ENCODE measurements at regions not wholly inside any gene's neighbourhood (a gene's known extent, or its start where the extent isn't known, plus 50 kb on each side); places are given as distances from the start of the nearest gene placed in this dataset.
A peak's percentile ranks its signal among the peaks of the same experiment; 100 is the strongest.
"Not testable (repeated sequence)": the region's sequence is repeated elsewhere in the genome, so short reads cannot be mapped to it uniquely, and the experiment has no call there.

GRCh38 chrX:124269881-124270280 is 62.6 kb upstream of the TEX13D start:
- in situ Hi-C loops (cut with HindIII; ENCODE audit: low pct_unique_long_range_greater_than_20kb, low sequenced_read_pairs), result no loop called here
- DNase-seq (ENCODE audit: low read depth, low spot score), result peak; percentile 13

GRCh38 chrX:124271599-124271998 is 60.9 kb upstream of the TEX13D start:
- DNase-seq (ENCODE audit: low read depth, low spot score); in situ Hi-C loops (cut with HindIII; ENCODE audit: low pct_unique_long_range_greater_than_20kb, low sequenced_read_pairs): not testable (repeated sequence)

- in situ Hi-C loops (cut with HindIII; ENCODE audit: low pct_unique_long_range_greater_than_20kb, low sequenced_read_pairs), result no loop called here
- no peak for DNase-seq (ENCODE audit: low read depth, low spot score)
These were observed 60.0 kb upstream of the TEX13D start for GRCh38 chrX:124272370-124272982.

- DNase-seq (ENCODE audit: low read depth, low spot score), result no peak
- in situ Hi-C loops (cut with HindIII; ENCODE audit: low pct_unique_long_range_greater_than_20kb, low sequenced_read_pairs), result no loop called here
These were observed 57.9 kb upstream of the TEX13D start for GRCh38 chrX:124274438-124275181.

GRCh38 chrX:124275182-124275894 is 57.1 kb upstream of the TEX13D start:
- no peak for DNase-seq (ENCODE audit: low read depth, low spot score)
- in situ Hi-C loops (cut with HindIII; ENCODE audit: low pct_unique_long_range_greater_than_20kb, low sequenced_read_pairs), result no loop called here

- no peak for DNase-seq (ENCODE audit: low read depth, low spot score)
- in situ Hi-C loops (cut with HindIII; ENCODE audit: low pct_unique_long_range_greater_than_20kb, low sequenced_read_pairs), result no loop called here
These were observed 52.1 kb upstream of the TEX13D start for GRCh38 chrX:124280294-124280902.

- in situ Hi-C loops (cut with HindIII; ENCODE audit: low pct_unique_long_range_greater_than_20kb, low sequenced_read_pairs), result no loop called here
- DNase-seq (ENCODE audit: low read depth, low spot score), result no peak
These were observed 49.9 kb upstream of the TEX13D start for GRCh38 chrX:124282580-124282979.

Small RNAs in the stretch of these regions (small RNA-seq; reads per million reads assigned to genes)
- 0 reads per million in 2 experiments for gene RF00561

Data from SK-MEL-5 (cell line).